Natural killer cell (primary cell): ENCODE measurements at regions not wholly inside any gene's neighbourhood (a gene's known extent, or its start where the extent isn't known, plus 50 kb on each side); places are given as distances from the start of the nearest gene placed in this dataset.

Experiments used
- ATAC-seq, 3 donors: fragments of 150-1000 bp in 2 of 3; fragments of 200-7000 bp in 1 of 3; cut with Tn5 transposase; 1 replicate in 1 of 3; 2 replicates in 2 of 3; pipeline ENCODE4 v1.10.0; 2021; ENCODE audit warnings: mild to moderate bottlenecking in 2 of 3, moderate library complexity in 2 of 3
- DNase-seq, 2 donors: peaks; one replicate each; pipeline versions ENCODE4 v3.0.0 to v3.0.0-alpha.2; 2013 to 2021; ENCODE audit warnings: mixed read lengths in 1 of 2
- H3K27ac ChIP-seq: one replicate; pipeline ENCODE4 v1.5.1; 2013; ENCODE audit warnings: mild to moderate bottlenecking, low read length
- H3K27me3 ChIP-seq: one replicate; pipeline ENCODE4 v1.6.1; 2013; ENCODE audit warnings: low read length; ENCODE audit not compliant: control insufficient read depth, insufficient read depth
- H3K36me3 ChIP-seq: one replicate; pipeline ENCODE4 v1.6.1; 2013; ENCODE audit warnings: low read length; ENCODE audit not compliant: control insufficient read depth, insufficient read depth
- H3K4me1 ChIP-seq: one replicate; pipeline ENCODE4 v1.6.1; 2013; ENCODE audit warnings: low read length; ENCODE audit not compliant: control insufficient read depth, insufficient read depth
- H3K4me3 ChIP-seq: one replicate; pipeline ENCODE4 v1.5.1; 2013; ENCODE audit warnings: low read length
- H3K9me3 ChIP-seq: one replicate; pipeline ENCODE4 v1.6.1; 2013; ENCODE audit warnings: low read length; ENCODE audit not compliant: control insufficient read depth, insufficient read depth
- H3K27ac Mint-ChIP-seq, 2 donors: one replicate each; pipeline ENCODE4 v1.8.0; 2022; ENCODE audit warnings: mild to moderate bottlenecking in 2 of 2, mixed read lengths in 2 of 2, moderate library complexity in 1 of 2
- H3K27me3 Mint-ChIP-seq, 2 donors: one replicate each; pipeline ENCODE4 v1.8.0; 2022; ENCODE audit warnings: low read depth in 2 of 2, mixed read lengths in 2 of 2
- H3K36me3 Mint-ChIP-seq: one replicate; pipeline ENCODE4 v1.8.0; 2022; ENCODE audit warnings: mixed read lengths
- H3K4me1 Mint-ChIP-seq, 2 donors: one replicate each; pipeline ENCODE4 v1.8.0; 2022; ENCODE audit warnings: mixed read lengths in 2 of 2
- H3K4me3 Mint-ChIP-seq: one replicate; pipeline ENCODE4 v1.8.0; 2022; ENCODE audit warnings: mild to moderate bottlenecking, moderate library complexity, mixed read lengths
- H3K9me3 Mint-ChIP-seq, 2 donors: one replicate each; pipeline ENCODE4 v1.8.0; 2022; ENCODE audit warnings: mixed read lengths in 2 of 2
- WGBS: methylation state at CpG from one replicate; pipeline ENCODE4 v1.1.7; 2013; ENCODE audit warnings: missing lambda C conversion rate; ENCODE audit not compliant: insufficient coverage; 5-methylcytosine and 5-hydroxymethylcytosine counted together
- intact Hi-C: fragments of 100-400 bp; cut with micrococcal nuclease; formaldehyde crosslinking; loops from one replicate; pipeline ENCODE4 v1.14.2; 2022
- TF ChIP-seq, protein P1 (sequence below): fragments of 200-600 bp; IDR thresholded peaks from one replicate; pipeline ENCODE4 v1.8.0; 2022; ENCODE audit warnings: antibody characterized with exemption

DNA sequence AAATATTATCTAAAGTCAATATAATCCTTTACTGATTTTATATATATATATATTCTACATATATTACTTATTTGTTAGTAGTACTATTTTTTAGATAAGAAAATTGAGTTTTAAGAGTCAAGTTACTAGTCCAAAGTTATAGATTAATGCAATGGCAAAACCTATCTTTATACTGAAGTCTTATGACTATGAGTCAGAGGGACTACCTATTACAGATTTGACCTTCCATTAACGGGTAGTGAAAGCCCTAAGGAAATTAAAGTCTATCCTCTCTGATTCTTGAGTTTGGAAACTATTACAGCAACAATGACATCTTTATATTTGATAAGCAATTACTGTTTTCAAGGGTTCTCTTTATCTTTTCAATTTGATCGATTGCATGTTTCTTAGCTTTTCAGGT is 315.8 kb downstream of the CASP12 start:
- intact Hi-C loops = no loop called here
- H3K27ac Mint-ChIP-seq = no peak overlapping the region
- Histone ChIP-seq H3K27ac (no peak overlapping the region), H3K9me3 (no peaks in the 10 kb centered on the region), H3K4me1 (no peaks in the 10 kb centered on the region), H3K36me3 (no peaks in the 10 kb centered on the region), H3K27me3 (peaks cover 2% of the 10 kb centered on the region), H3K4me3 (no peak overlapping the region)
- no peak overlapping the region for H3K4me3 Mint-ChIP-seq
- TF ChIP-seq, protein P1, sequence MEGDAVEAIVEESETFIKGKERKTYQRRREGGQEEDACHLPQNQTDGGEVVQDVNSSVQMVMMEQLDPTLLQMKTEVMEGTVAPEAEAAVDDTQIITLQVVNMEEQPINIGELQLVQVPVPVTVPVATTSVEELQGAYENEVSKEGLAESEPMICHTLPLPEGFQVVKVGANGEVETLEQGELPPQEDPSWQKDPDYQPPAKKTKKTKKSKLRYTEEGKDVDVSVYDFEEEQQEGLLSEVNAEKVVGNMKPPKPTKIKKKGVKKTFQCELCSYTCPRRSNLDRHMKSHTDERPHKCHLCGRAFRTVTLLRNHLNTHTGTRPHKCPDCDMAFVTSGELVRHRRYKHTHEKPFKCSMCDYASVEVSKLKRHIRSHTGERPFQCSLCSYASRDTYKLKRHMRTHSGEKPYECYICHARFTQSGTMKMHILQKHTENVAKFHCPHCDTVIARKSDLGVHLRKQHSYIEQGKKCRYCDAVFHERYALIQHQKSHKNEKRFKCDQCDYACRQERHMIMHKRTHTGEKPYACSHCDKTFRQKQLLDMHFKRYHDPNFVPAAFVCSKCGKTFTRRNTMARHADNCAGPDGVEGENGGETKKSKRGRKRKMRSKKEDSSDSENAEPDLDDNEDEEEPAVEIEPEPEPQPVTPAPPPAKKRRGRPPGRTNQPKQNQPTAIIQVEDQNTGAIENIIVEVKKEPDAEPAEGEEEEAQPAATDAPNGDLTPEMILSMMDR = no peak
- no peak for DNase-seq
- H3K27me3 Mint-ChIP-seq = peaks cover 14 to 30% of the 10 kb centered on the region in 2 donors
- no peaks in the 10 kb centered on the region for H3K9me3 Mint-ChIP-seq
- no peak for ATAC-seq
- H3K36me3 Mint-ChIP-seq = no peaks in the 10 kb centered on the region
- WGBS = 100% methylated on average over 1 of the region's 2 CpGs
- no peaks in the 10 kb centered on the region for H3K4me1 Mint-ChIP-seq

DNA sequence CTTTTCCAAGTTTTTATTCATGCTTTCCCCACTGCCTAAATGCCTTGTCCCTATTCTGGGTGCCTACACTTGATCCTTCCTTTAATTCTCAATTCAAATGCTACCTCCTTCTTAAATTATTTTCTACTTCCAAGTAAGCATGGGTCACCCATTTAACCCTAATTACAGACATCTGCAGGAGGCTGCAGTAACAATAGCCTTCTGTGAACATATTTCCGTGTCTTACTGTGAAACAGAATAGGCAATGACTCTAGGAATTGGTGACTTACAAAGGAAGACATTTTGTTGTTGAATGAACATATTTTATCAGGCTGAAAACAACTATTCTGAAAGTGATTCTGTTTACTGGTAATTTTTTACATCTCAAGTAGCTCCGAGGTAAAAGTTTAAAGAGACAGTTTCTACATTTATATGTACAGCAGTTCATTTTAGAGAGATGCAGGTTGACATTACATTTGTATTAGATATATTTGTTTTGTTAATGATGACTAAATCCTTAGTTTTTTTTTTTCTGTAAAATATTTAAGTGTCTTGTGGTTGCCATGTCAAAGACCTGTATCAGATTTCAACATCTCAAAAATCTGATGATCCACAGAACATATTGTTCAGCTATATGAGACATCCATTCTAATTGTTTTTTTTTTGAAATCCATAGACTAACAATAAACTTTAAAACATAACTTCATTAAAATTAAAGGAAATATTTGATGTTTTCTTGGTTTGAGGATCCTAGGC is 316.8 kb downstream of the CASP12 start:
- WGBS = 88% methylated on average over 1 of the region's 2 CpGs
- no peak for ATAC-seq
- Histone ChIP-seq H3K9me3 (no peaks in the 10 kb centered on the region), H3K27me3 (peaks cover 2% of the 10 kb centered on the region), H3K27ac (no peak overlapping the region), H3K4me3 (no peak overlapping the region), H3K36me3 (no peaks in the 10 kb centered on the region), H3K4me1 (no peaks in the 10 kb centered on the region)
- intact Hi-C loops = no loop called here
- H3K4me1 Mint-ChIP-seq = no peaks in the 10 kb centered on the region
- no peak overlapping the region for H3K4me3 Mint-ChIP-seq
- DNase-seq = no peak
- H3K36me3 Mint-ChIP-seq = no peaks in the 10 kb centered on the region
- peaks cover 0 to under 1% of the 10 kb centered on the region in 2 donors for H3K9me3 Mint-ChIP-seq
- peaks cover 14 to 30% of the 10 kb centered on the region in 2 donors for H3K27me3 Mint-ChIP-seq
- TF ChIP-seq, protein P1 = no peak
- no peak overlapping the region for H3K27ac Mint-ChIP-seq

DNA sequence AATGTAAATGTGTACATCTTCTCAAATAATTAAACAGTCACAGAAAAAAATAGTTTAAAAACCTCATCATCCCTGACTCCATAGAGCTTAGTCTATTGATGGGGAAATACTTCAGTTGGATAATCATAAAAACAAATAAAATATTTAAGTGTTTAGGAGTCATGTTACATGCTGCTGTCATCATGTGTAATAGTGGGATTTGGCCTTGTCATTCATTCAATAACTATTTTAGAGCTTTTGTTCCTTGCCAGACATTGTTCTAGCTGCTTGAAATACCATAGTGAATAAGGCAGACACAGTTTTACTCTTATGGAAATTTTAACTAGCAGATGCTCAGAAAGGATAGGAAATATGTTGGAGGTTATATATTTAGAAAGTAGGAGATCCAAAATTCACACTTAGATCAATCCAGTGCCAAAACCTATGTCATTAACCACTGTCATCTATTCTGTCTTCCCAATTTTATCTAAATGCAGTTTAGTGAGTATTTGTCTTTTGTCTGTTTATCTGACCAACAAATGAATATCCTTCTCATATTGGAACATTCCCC is 324.7 kb downstream of the CASP12 start:
- Mint-ChIP-seq H3K27me3 (peaks cover 0 to 4% of the 10 kb centered on the region in 2 donors), H3K4me1 (no peaks in the 10 kb centered on the region), H3K36me3 (no peaks in the 10 kb centered on the region), H3K4me3 (no peak overlapping the region), H3K27ac (no peak overlapping the region), H3K9me3 (peaks cover 0 to 5% of the 10 kb centered on the region in 2 donors)
- TF ChIP-seq, protein P1 = no peak
- Histone ChIP-seq H3K27ac (no peak overlapping the region), H3K27me3 (no peaks in the 10 kb centered on the region), H3K36me3 (no peaks in the 10 kb centered on the region), H3K4me3 (no peak overlapping the region), H3K9me3 (no peaks in the 10 kb centered on the region), H3K4me1 (no peaks in the 10 kb centered on the region)
- DNase-seq (no peak), ATAC-seq (no peak)
- intact Hi-C loops = no loop called here

DNA sequence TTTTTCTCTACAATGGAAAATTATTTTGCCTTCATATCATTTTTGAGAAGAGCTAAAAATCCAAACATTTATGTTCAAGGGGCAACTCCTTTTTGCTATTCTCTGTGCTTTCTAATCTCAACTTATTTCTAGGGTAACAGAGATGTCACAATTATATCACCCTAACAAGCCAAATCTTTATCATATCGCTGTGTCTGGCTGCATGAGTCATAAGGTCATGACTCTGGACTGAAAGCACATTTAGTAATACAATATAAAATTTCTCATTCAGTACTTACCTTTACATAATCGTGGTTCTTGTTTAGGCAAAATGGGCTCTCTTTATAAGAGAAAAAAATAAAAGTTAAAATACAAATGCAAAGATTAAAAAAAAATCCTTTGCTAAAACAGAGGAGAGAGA is 326.0 kb downstream of the CASP12 start:
- Histone ChIP-seq H3K27me3 (no peaks in the 10 kb centered on the region), H3K36me3 (no peaks in the 10 kb centered on the region), H3K9me3 (no peaks in the 10 kb centered on the region), H3K4me3 (no peak overlapping the region), H3K27ac (no peak overlapping the region), H3K4me1 (no peaks in the 10 kb centered on the region)
- H3K4me3 Mint-ChIP-seq = no peak overlapping the region
- ATAC-seq (no peak), DNase-seq (no peak)
- 100% methylated on average over 1 of the region's 2 CpGs for WGBS
- H3K36me3 Mint-ChIP-seq = no peaks in the 10 kb centered on the region
- no peaks in the 10 kb centered on the region for H3K4me1 Mint-ChIP-seq
- TF ChIP-seq, protein P1 = no peak
- H3K9me3 Mint-ChIP-seq = peaks cover 0 to 5% of the 10 kb centered on the region in 2 donors
- H3K27ac Mint-ChIP-seq = no peak overlapping the region
- intact Hi-C loops = no loop called here
- H3K27me3 Mint-ChIP-seq = peaks cover 4 to 5% of the 10 kb centered on the region in 2 donors
